Neural crest cell (in vitro differentiated cells): ENCODE measurements at regions not wholly inside any gene's neighbourhood (a gene's known extent, or its start where the extent isn't known, plus 50 kb on each side); places are given as distances from the start of the nearest gene placed in this dataset.

Experiments
- DNase-seq: peaks from one replicate; pipeline ENCODE4 v3.0.0; 2021; ENCODE audit warnings: low read depth, mixed read lengths, low spot score
- H3K27ac Mint-ChIP-seq: one replicate; pipeline ENCODE4 v1.8.0; 2021; ENCODE audit warnings: mild to moderate bottlenecking, mixed read lengths; ENCODE audit not compliant: unreplicated experiment
- H3K27me3 Mint-ChIP-seq: 2 replicates; pipeline ENCODE4 v1.8.0; 2021; ENCODE audit warnings: low read depth, mild to moderate bottlenecking, mixed read lengths
- H3K36me3 Mint-ChIP-seq: 2 replicates; pipeline ENCODE4 v1.8.0; 2021; ENCODE audit warnings: low read depth, mild to moderate bottlenecking, mixed read lengths
- H3K4me1 Mint-ChIP-seq: 2 replicates; pipeline ENCODE4 v1.8.0; 2021; ENCODE audit warnings: mixed read lengths
- H3K4me3 Mint-ChIP-seq: one replicate; pipeline ENCODE4 v1.8.0; 2021; ENCODE audit warnings: mild to moderate bottlenecking, mixed read lengths
- H3K9me3 Mint-ChIP-seq: 2 replicates; pipeline ENCODE4 v1.8.0; 2021; ENCODE audit warnings: mixed read lengths
- TF ChIP-seq, protein P1 (sequence below): fragments of 200-600 bp; sonication (generic); conservative IDR thresholded peaks from 2 replicates; pipeline ENCODE4 v1.5.0; 2021; ENCODE audit warnings: antibody characterized with exemption, mild to moderate bottlenecking

GRCh38 chr12:47534695-47535094, 171.1 kb downstream of the RPAP3 start:
- Mint-ChIP-seq H3K27ac (no peak overlapping the region), H3K4me3 (no peak overlapping the region), H3K36me3 (no peaks in the 10 kb centered on the region), H3K9me3 (peaks cover 10% of the 10 kb centered on the region), H3K4me1 (no peaks in the 10 kb centered on the region), H3K27me3 (peaks cover 56% of the 10 kb centered on the region)
- TF ChIP-seq, protein P1, sequence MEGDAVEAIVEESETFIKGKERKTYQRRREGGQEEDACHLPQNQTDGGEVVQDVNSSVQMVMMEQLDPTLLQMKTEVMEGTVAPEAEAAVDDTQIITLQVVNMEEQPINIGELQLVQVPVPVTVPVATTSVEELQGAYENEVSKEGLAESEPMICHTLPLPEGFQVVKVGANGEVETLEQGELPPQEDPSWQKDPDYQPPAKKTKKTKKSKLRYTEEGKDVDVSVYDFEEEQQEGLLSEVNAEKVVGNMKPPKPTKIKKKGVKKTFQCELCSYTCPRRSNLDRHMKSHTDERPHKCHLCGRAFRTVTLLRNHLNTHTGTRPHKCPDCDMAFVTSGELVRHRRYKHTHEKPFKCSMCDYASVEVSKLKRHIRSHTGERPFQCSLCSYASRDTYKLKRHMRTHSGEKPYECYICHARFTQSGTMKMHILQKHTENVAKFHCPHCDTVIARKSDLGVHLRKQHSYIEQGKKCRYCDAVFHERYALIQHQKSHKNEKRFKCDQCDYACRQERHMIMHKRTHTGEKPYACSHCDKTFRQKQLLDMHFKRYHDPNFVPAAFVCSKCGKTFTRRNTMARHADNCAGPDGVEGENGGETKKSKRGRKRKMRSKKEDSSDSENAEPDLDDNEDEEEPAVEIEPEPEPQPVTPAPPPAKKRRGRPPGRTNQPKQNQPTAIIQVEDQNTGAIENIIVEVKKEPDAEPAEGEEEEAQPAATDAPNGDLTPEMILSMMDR = no peak
- no peak for DNase-seq

DNA sequence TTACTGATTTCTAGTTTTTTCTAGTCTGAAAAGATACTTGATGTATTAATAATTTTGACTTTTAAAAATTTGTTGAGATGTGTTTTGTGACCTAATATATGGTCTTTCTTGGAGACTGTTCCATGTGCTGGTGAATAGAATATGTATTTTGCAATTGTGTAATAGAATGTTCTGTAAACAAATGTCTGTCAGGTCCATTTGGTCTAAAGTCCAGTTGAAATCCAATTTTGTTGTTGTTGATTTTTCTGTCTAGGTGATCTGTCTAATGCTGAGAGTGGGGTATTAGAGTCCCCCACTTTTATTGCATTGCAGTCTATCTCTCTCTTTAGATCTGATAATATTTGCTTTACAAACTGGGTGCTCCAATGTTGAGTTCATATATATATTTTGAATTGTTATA, 175.8 kb downstream of the RPAP3 start:
- no peaks in the 10 kb centered on the region for H3K36me3 Mint-ChIP-seq

GRCh38 chr12:47527816-47528215, 178.0 kb downstream of the RPAP3 start:
- no peaks in the 10 kb centered on the region for H3K4me1 Mint-ChIP-seq
- DNase-seq = no peak
- no peak overlapping the region for H3K27ac Mint-ChIP-seq
- H3K36me3 Mint-ChIP-seq = no peaks in the 10 kb centered on the region
- peaks cover 14% of the 10 kb centered on the region for H3K9me3 Mint-ChIP-seq
- TF ChIP-seq, protein P1 = no peak
- peaks cover 55% of the 10 kb centered on the region for H3K27me3 Mint-ChIP-seq
- H3K4me3 Mint-ChIP-seq = no peak overlapping the region

More for the DNA sequence above, 175.8 kb downstream of the RPAP3 start:
- Mint-ChIP-seq H3K9me3 (peaks cover 14% of the 10 kb centered on the region), H3K4me1 (no peaks in the 10 kb centered on the region), H3K27ac (no peak overlapping the region), H3K27me3 (peaks cover 49% of the 10 kb centered on the region), H3K4me3 (no peak overlapping the region)
- DNase-seq = no peak
- TF ChIP-seq, protein P1 = no peak

DNA sequence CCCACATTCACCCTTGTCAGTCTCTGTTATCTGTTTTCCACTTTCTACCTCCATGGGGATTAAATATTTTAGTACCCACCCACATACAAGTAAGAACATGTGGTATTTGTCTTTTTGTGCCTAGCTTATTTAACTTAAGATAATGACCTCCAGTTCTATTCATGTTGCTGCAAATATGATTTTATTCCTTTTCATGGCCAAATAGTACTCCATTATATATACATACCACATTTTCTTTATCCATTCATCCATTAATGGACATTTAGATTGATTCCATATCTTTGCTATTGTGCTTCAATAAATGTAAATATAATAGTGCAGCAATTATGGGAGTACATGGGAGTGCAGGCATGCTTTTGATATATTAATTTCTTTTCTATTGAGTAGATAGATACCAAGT, 185.8 kb downstream of the RPAP3 start:
- no peak overlapping the region for H3K4me3 Mint-ChIP-seq
- no peaks in the 10 kb centered on the region for H3K4me1 Mint-ChIP-seq
- no peak for DNase-seq
- peaks cover 11% of the 10 kb centered on the region for H3K36me3 Mint-ChIP-seq
- TF ChIP-seq, protein P1 = no peak
- H3K9me3 Mint-ChIP-seq = peaks cover 20% of the 10 kb centered on the region
- H3K27ac Mint-ChIP-seq = no peak overlapping the region
- peaks cover 21% of the 10 kb centered on the region for H3K27me3 Mint-ChIP-seq

- no peak for DNase-seq
- H3K36me3 Mint-ChIP-seq = peaks cover 16% of the 10 kb centered on the region
- TF ChIP-seq, protein P1 = no peak
- no peak overlapping the region for H3K27ac Mint-ChIP-seq
- peaks cover 28% of the 10 kb centered on the region for H3K9me3 Mint-ChIP-seq
- no peaks in the 10 kb centered on the region for H3K27me3 Mint-ChIP-seq
- H3K4me3 Mint-ChIP-seq = no peak overlapping the region
- no peaks in the 10 kb centered on the region for H3K4me1 Mint-ChIP-seq
These were observed 188.7 kb downstream of the RPAP3 start for GRCh38 chr12:47517122-47517521.

DNA sequence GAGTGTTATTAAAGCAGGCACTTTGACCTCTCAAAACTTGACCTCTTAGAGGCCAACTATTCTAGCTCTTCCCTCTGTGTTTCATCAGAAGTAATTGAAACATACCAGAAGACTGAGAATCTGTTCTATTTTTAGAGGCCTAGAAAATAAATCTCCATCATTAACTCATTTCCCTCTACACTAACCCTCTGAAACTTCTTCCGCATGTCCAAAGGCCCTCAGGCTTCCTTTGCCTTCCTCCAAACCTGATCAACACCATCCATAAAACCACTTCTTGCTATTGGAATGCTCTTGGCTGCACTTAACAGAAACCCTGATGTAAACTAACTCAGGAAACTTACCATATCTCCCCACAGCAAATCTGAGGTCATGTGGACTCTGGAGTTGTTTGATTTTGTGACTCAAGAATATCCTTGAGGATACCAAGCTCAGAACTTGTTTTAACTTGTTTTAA, 196.4 kb downstream of the RPAP3 start:
- no peak overlapping the region for H3K27ac Mint-ChIP-seq
- peaks cover 4% of the 10 kb centered on the region for H3K36me3 Mint-ChIP-seq
- no peaks in the 10 kb centered on the region for H3K27me3 Mint-ChIP-seq
- peaks cover 5% of the 10 kb centered on the region for H3K9me3 Mint-ChIP-seq
- H3K4me1 Mint-ChIP-seq = peaks cover 5% of the 10 kb centered on the region
- no peak for DNase-seq
- no peak overlapping the region for H3K4me3 Mint-ChIP-seq
- TF ChIP-seq, protein P1 = no peak
